AG08395 (cell line): ENCODE measurements at regions not wholly inside any gene's neighbourhood (a gene's known extent, or its start where the extent isn't known, plus 50 kb on each side); places are given as distances from the start of the nearest gene placed in this dataset.
A peak's percentile ranks its signal among the peaks of the same experiment; 100 is the strongest.
"Not testable (repeated sequence)": the region's sequence is repeated elsewhere in the genome, so short reads cannot be mapped to it uniquely, and the experiment has no call there.

ENCODE experiments used
- DNase-seq: peaks from one replicate; pipeline ENCODE4 v3.0.0; 2012; ENCODE audit warnings: mixed read lengths, low spot score

GRCh38 chr14:71396050-71396677, 488.9 kb downstream of the PCNX1 start:
- DNase-seq = no peak

GRCh38 chr14:71397371-71397770, 490.1 kb downstream of the PCNX1 start:
- no peak for DNase-seq

- DNase-seq = no peak
Observed at GRCh38 chr14:71398450-71398849, 491.2 kb downstream of the PCNX1 start.

GRCh38 chr14:71399057-71399487, 491.8 kb downstream of the PCNX1 start:
- no peak for DNase-seq

GRCh38 chr14:71400871-71401321, 493.6 kb downstream of the PCNX1 start:
- DNase-seq = no peak

GRCh38 chr14:71402415-71402814, 495.2 kb downstream of the PCNX1 start:
- DNase-seq = not testable (repeated sequence)

GRCh38 chr14:71403656-71404055, 496.4 kb downstream of the PCNX1 start:
- DNase-seq = no peak

- no peak for DNase-seq
Observed at GRCh38 chr14:71405676-71406075, 498.4 kb downstream of the PCNX1 start.

- DNase-seq = no peak
Observed at GRCh38 chr14:71408362-71409030, 501.2 kb downstream of the PCNX1 start.

- DNase-seq = no peak
Observed at GRCh38 chr14:71410578-71411284, 503.5 kb downstream of the PCNX1 start.

- DNase-seq = no peak
Observed at GRCh38 chr14:71411285-71411595, 504.0 kb downstream of the PCNX1 start.

- no peak for DNase-seq
Observed at GRCh38 chr14:71411738-71412137, 504.5 kb downstream of the PCNX1 start.

GRCh38 chr14:71414631-71415403, 507.6 kb downstream of the PCNX1 start:
- DNase-seq = no peak

GRCh38 chr14:71415404-71415690, 508.1 kb downstream of the PCNX1 start:
- peak; percentile 38 for DNase-seq

- no peak for DNase-seq
Observed at GRCh38 chr14:71416392-71416791, 509.1 kb downstream of the PCNX1 start.

- DNase-seq = no peak
Observed at GRCh38 chr14:71418532-71419245, 511.4 kb downstream of the PCNX1 start.

GRCh38 chr14:71423481-71423880, 508.7 kb upstream of the RGS6 start:
- no peak for DNase-seq

- no peak for DNase-seq
Observed at GRCh38 chr14:71424941-71425340, 507.3 kb upstream of the RGS6 start.

GRCh38 chr14:71426001-71426400, 506.2 kb upstream of the RGS6 start:
- no peak for DNase-seq

- no peak for DNase-seq
Observed at GRCh38 chr14:71429902-71430301, 502.3 kb upstream of the RGS6 start.

- DNase-seq = no peak
Observed at GRCh38 chr14:71430321-71430677, 501.9 kb upstream of the RGS6 start.

GRCh38 chr14:71430678-71431376, 501.4 kb upstream of the RGS6 start:
- DNase-seq = no peak
